ENCODE measurements at regions not wholly inside any gene's neighbourhood (a gene's known extent, or its start where the extent isn't known, plus 50 kb on each side); places are given as distances from the start of the nearest gene placed in this dataset.

- Mint-ChIP-seq H3K4me3 (no peak overlapping the region), H3K9me3 (no peaks in the 10 kb centered on the region), H3K27me3 (ENCODE audit: low read depth) (no peaks in the 10 kb centered on the region), H3K27ac (no peak overlapping the region), H3K4me1 (peaks cover 14% of the 10 kb centered on the region), H3K36me3 (no peaks in the 10 kb centered on the region)
- no peak for DNase-seq (ENCODE audit: low spot score in 2 of 2, unreplicated experiment in 2 of 2)
- TF ChIP-seq CTCF (IDR thresholded peaks at IDR 0.05; ENCODE audit: unreplicated experiment), result no peak
These were observed 121.9 kb upstream of the MEF2A start for GRCh38 chr15:99443768-99444446.

- no peak overlapping the region for H3K4me3 Mint-ChIP-seq
- H3K27ac Mint-ChIP-seq, result no peak overlapping the region
- no peak for DNase-seq (ENCODE audit: low spot score in 2 of 2, unreplicated experiment in 2 of 2)
- no peaks in the 10 kb centered on the region for H3K9me3 Mint-ChIP-seq
- no peaks in the 10 kb centered on the region for H3K36me3 Mint-ChIP-seq
- H3K27me3 Mint-ChIP-seq (ENCODE audit: low read depth), result no peaks in the 10 kb centered on the region
- TF ChIP-seq CTCF (IDR thresholded peaks at IDR 0.05; ENCODE audit: unreplicated experiment), result no peak
- peaks cover 16% of the 10 kb centered on the region for H3K4me1 Mint-ChIP-seq
These were observed 120.4 kb upstream of the MEF2A start for GRCh38 chr15:99445272-99445850.

- Mint-ChIP-seq H3K9me3 (no peaks in the 10 kb centered on the region), H3K36me3 (no peaks in the 10 kb centered on the region), H3K4me3 (no peak overlapping the region), H3K27me3 (ENCODE audit: low read depth) (no peaks in the 10 kb centered on the region), H3K4me1 (peaks cover 22% of the 10 kb centered on the region), H3K27ac (no peak overlapping the region)
- no peak for TF ChIP-seq CTCF (IDR thresholded peaks at IDR 0.05; ENCODE audit: unreplicated experiment)
- DNase-seq (ENCODE audit: low spot score in 2 of 2, unreplicated experiment in 2 of 2), result peak in 1 of 2 experiments; percentile 32
These were observed 119.0 kb upstream of the MEF2A start for GRCh38 chr15:99446565-99447496.

- Mint-ChIP-seq H3K4me1 (peaks cover 16% of the 10 kb centered on the region), H3K9me3 (no peaks in the 10 kb centered on the region), H3K4me3 (no peak overlapping the region)
These were observed 118.0 kb upstream of the MEF2A start for GRCh38 chr15:99447497-99448371.

More at GRCh38 chr15:99447497-99448371, 118.0 kb upstream of the MEF2A start:
- H3K27ac Mint-ChIP-seq, result no peak overlapping the region
- TF ChIP-seq CTCF (IDR thresholded peaks at IDR 0.05; ENCODE audit: unreplicated experiment), result no peak
- H3K27me3 Mint-ChIP-seq (ENCODE audit: low read depth), result no peaks in the 10 kb centered on the region
- H3K36me3 Mint-ChIP-seq, result no peaks in the 10 kb centered on the region
- peak in 1 of 2 experiments; percentile 29 for DNase-seq (ENCODE audit: low spot score in 2 of 2, unreplicated experiment in 2 of 2)

Measured in mesothelial cell of epicardium (in vitro differentiated cells).